GM19025 (cell line): ENCODE measurements at regions not wholly inside any gene's neighbourhood (a gene's known extent, or its start where the extent isn't known, plus 50 kb on each side); places are given as distances from the start of the nearest gene placed in this dataset.

Experiments used
- ATAC-seq: cut with Tn5 transposase; IDR thresholded peaks from one replicate; pipeline ENCODE4 v1.9.1; 2021; ENCODE audit warnings: mild to moderate bottlenecking, low read depth, moderate library complexity; ENCODE audit not compliant: unreplicated experiment

DNA sequence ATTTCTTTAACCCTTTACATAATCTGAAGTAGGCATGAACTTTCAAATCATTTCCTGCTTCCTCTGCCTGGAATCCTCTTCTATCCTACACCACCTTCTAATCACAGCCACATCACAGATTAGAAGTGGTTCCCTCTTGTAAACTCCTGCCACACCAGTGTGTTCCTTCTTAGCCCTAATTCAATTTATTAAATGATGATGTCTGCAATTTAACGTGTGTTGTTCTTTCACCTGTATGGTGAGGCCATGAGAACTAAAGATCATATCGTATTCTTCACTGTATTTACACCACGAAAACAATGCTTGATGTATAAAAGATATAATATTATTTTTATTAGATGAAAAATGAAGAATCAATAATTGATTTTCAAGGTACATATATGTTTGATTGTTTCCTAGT is 494.3 kb downstream of the EPHA4 start:
- no peak for ATAC-seq

DNA sequence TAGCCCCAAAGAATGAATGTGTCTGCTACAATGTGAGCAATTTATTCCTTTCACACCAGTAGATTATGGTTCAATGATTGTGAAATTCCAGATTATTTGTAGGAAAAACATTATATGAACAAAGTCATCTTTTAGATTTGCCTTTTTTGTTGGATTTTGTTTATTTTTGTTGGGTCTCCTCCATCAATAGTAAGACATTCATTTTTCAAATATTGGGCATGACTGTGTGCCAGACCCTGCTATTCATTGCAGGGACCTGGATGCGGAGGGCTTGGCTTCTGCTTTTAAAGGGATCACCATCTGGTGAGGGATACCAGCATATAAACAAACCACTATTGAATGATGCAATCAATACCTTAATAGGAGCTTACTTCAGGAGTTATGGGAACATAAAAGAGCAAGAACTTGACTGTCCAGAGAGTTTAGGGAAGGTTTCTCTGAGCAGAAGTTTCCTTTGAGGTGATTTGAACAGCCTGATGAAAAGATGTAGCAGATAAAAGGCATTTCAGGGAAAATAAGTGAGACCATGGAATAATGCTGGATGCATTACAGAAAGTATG is 486.7 kb downstream of the EPHA4 start:
- ATAC-seq = no peak

DNA sequence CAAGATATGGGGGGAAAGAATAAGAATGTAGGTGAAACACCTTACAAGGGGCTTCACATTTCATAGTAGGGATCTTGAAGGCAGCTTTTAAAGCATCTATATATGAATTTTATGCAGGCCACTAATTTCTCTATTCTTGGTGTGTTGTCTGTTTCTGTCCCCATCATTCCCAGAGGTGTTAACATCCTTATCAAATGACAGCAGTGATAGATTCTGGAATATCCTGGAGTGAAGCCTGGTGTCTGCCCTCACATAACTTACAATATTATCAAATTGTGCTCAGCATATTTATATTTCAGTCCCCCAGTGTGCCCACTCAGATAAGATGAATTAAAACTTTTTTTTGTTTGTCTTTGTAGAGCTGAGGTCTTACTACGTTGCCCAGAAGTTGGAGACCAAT is 486.2 kb downstream of the EPHA4 start:
- ATAC-seq = no peak

DNA sequence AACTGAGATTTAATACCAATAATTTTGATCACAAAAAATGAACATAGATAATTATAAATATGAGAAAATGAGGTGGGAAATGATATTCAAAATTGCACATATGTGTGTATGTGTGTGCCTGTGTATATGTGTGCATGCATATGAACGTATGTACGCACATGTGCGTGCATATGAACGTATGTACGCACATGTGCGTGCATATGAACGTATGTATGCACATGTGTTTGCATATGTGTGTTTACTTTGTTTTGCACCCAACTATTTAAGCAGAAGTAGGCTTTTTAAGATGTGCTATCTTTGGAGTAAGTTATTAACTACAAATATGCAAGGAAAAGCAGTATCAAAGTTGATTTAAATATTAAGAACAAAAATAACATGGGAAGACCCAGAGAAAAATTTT is 484.3 kb downstream of the EPHA4 start:
- no peak for ATAC-seq

DNA sequence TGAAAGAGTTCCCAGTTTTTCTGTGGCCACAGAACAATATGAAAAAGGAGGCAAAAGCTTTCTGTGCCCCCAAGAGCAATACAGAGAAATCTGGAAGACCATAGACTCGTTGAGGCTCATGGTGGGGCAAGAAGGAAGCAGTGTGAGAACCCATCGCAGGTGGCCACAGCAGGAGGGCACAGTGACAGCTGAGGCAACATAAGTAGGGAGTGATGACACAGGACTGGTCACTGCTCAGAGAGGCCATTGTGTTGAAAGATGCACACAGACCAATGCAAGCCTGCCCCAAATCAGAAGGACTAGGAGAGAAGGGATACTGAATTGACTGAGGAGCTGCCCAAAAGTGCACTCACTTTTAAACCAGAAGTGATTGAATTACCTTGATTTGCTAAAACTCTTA is 483.6 kb downstream of the EPHA4 start:
- no peak for ATAC-seq

DNA sequence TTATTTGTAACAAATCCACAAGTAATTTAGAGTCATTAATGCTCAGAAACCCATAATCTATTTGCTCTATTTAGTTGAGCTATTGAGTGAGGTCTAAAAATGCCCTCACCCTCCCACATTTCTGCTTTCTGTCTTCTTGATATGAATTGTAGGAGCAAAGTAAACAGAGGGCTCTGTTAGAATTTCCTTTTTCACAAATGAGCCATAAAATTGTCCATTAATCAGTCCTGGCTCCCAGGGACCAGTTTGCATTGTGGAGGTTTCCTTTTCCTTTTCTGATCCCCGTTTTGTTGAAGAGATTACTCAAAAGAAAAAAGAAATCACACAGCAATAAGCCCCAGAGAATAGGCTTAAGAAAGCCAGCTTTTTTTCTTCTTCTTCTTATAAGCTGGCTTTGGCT is 476.7 kb downstream of the EPHA4 start:
- ATAC-seq = no peak

DNA sequence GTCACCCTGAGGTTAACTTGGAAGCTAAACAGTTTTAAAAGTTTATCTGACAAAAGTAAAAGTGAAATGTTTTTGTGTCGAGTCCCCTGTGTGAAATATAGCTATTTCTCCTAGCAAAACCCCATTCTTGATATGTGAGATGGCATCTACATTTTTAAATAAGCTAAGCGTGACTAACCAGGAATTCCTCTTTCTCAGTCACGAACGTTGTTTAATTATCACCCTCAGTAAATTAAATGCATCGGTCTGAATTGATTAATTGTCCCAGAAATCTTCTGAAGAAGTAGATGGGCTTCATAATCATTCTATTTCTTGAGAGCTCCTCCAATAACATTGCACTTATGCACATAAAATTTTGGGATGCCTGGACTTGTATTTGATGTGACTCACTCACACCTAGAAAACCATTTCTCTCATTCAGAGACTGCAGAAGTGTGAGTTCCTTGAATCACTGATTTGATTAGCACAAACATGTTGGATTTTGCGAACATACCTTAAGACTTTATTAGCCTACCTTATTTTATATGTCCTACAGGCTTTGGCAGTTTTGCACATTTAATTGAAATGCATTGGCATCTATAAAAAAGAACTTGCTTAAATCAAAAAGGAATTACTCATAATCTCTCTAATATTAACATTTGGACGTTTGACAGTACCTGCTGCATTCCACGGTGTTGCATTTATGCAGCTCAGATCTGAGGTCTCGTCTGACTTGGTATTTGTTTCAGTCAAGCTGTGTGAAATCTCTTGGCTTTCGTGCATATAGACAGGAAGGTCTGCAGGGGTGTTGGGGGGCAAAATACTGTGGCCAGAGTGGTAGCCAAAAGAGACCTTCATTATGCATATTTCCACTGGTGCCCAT is 475.2 kb downstream of the EPHA4 start:
- ATAC-seq = no peak

DNA sequence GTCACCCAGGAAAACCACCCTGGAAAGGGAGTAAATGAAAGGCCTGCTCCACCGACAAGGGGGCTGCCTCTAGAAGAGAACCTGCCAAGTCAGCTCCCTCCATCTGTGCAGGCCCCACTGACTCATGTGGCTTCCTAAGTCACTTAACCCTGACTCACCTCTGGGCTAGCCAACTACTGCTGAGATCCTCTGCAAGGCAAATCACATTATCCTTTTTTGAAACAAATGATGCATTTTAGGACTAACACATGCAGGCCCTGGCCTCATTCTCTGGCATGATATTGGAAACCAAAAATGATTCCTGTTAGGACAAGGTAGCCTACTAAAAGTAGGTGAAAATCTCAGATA is 474.6 kb downstream of the EPHA4 start:
- ATAC-seq = no peak

DNA sequence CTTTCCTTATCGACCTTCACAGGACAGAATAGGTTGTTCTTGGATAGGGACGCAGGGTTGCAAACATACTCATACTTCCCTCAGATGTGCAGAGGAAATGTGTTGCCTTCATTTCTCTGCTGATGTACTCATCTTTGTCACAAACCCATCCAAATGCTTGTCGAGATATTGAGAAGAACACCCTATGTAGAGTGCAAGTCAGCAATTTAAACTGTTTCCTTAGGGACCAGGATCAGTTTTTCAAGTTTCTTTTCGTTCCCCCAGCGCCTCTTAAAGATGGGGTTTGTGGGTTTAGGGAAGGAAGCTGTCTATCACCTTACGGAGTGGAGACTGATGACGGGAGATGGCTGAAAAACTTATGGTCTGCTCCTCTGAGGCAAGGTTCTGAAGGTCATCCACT is 474.2 kb downstream of the EPHA4 start:
- no peak for ATAC-seq

DNA sequence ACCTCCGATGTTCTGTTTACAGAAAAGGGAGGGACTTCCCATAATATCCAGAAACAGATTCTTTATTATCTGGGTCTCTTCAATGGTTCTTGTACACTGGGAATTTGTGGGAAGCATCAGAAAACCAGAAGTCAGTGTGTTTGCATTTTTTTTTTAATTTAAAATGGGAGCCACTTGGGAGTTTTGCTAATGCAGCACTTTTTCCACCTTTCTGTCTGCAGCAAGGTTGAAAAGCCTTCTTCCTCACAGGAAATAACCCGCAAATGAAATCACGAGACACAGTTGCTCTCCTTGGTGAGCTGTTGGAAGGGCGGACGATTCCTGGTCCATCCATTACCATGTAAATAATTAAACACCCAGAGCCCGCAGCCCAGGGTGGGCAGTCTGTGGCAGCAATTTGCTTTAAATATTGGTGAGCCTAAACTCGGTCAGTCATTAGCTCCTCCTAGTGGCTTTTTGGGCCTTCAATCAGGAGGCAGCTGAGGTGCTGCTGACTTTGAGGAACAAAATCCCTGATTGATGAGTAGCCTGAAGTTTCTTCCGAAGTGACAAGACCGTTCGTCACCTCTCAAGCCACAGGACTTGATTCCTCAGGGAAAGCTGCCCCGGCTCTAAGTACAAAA is 471.5 kb downstream of the EPHA4 start:
- ATAC-seq = no peak

DNA sequence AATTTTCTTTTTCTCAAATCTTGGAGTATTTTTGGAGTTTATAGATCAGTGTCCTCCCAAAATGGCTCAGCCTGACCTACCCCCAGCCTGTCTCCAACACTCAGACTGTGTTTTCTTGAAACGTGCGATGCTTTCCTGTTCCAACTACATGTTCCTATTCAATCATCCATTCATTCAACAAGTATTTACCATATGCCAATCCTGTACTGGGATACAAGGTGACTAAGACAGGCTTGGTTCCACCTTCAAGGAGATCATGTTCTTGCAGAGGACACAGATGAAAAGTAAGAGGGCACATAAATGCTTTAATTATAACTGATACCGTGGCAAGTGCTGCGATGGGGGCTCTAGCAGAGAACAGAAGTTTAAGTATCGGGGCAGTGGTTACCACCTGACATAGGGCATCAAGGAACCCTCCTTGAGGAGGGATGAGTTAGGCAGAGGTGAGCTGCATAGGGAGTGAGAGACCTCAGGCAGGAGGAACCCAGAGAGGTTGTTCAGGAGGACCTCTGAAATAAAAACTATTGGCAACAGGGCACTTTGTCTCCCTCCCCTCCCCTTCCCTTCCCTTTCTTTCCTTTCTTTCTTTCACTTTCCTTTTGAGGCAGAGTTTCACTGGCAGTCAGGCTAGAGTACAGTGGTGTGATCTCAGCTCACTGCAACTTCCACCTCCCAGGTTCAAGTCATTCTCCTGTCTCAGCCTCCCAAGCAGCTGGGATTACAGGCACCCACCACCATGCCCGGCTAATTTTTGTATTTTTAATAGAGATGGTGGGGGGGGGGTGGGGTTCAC is 469.0 kb downstream of the EPHA4 start:
- ATAC-seq = no peak

DNA sequence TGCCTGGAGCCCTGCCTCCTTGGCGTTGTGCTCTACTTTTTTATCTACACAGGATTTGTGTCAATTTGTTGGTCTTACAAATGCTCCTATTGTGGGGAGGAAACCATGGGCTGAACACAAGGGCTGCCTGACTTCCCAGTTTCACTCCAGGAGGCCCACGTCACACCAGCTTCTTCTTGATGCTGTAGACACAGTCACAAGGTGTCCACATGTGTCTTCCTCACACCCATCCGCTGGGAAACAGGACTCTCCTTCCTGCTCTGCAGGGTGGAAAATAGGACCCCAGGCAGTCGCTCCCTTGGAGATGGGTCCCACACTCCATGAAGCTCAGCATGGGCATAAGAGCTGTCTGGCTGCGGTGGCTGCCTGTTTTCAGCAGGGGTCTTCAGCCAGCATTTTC is 468.2 kb downstream of the EPHA4 start:
- ATAC-seq = no peak

DNA sequence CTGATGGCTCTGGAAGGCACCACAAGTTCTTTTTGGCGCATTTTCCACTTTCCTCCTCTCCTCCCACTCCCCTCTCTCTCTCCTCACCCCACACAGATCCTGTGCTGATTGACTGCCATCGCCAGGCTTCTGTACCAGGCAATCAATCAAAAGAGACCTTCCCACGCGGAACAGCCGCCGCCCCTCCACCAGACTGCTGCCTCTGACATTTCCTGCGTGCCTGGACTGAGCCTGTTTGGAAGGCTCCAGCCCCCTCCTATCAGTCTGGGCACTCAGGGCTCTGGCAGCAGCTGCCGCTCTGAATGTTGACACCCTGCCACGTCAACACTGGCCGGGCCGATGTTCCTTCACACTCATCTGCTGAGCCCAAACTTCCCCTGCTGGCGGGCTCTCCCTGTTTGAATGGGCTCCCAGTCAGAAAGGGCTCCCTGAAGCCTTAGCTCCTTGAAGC is 467.7 kb downstream of the EPHA4 start:
- ATAC-seq = no peak

DNA sequence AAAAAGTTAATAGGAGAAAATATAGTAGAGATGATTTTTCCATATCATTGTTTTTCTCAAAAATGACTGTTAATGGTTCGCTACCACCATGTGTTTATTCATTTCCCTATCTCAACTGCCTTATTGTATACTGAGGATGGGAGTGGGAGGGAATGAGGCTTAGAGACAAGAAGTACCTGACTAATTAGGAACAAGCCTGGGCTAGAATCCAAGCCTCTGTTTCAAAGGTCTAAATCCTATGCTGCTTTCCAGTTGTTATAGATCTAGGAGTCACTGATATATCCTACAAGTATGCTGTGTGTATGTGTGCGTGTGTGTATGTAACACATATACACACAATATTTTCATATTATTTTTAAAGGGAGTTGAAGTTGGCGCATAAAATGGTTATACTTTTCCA is 465.9 kb downstream of the EPHA4 start:
- no peak for ATAC-seq

DNA sequence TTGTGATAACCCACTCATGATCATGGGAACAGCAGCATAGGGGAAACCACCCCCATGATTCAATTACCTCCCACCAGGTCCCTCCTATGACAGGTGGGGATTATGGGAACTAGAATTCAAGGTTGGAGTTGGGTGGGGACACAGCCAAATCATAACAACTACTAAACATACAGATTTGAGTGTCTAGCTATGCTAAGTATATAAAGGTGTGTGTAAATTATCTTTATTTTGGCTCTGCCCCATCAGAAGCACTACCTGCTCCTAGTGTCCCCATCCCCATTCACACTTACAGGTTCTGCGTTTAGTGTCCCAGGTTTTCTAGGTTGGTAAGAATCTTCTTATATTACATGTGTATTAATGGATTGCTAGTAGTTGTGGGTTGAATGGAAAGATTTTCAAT is 464.7 kb downstream of the EPHA4 start:
- no peak for ATAC-seq

DNA sequence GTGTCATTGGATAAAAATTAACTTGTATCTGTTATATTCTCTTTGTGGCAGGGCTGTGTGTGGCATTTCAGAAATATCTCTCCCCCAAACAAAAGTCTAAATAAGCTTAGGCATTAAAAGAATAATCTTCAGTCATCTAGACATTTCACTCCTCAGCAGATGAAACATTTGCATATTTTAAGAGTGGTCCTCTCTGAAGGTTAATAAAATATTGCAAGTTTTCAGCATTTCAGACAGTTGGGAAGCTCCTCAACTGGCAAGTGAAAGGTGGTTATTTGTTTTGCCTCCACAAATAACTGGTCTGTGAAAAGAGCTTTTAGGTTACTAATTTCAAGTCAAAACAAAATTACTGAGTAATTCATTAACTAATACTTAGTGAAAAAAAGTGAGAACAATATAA is 462.6 kb downstream of the EPHA4 start:
- no peak for ATAC-seq

DNA sequence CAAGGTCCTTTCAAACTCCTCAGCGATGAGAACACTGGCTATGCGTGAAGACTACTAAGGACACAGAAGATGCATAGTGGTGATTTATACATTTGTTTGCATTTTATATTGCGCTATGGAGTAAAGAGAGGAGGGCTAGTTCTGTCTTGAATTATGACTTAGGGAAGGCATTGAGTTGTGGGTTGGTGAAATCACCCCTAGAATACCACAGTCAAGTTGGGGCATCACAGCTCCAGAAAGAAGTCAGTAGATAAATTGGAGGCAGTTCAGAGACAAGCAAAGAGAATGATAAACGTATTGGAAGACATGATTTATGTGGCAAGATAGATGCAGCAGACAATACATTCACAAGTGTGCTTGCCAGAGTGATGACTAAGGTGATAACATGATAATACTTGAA is 460.4 kb downstream of the EPHA4 start:
- no peak for ATAC-seq

DNA sequence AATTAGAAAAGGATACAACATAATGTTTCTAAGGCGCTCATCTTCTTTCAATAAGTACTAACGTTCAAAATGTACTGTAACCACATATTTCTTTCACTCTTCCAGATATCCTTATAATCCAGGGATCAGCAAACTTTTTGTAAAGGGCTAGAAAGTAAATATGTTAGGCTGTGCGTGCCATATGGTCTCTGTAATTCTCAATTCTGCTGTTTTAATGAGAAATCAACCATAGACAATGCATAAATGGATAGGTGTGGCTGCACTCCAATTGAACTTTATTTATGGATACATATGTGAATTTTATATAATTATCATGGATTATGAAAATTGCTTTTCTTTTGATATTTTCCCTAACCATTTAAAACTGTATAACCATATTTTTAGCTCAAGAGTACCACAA is 459.4 kb downstream of the EPHA4 start:
- no peak for ATAC-seq

DNA sequence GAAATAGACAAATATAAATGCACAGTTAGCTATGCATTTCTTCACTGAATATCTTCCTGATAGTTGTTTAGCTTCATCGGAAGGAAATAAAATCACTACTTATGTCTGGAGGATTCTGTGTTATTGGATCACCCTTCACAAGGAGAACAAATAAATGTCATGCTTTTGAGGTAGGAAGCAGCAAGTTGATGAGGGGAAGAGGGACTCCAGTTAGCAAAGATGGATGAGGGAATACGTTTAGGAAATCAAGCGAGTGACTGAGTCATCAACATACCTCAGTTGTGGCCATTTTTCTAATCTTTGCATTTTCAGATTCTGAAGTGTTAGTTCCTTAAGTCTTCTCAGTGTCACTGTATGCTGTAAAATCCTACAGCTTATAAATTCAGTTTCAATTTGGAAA is 456.2 kb downstream of the EPHA4 start:
- ATAC-seq = no peak

DNA sequence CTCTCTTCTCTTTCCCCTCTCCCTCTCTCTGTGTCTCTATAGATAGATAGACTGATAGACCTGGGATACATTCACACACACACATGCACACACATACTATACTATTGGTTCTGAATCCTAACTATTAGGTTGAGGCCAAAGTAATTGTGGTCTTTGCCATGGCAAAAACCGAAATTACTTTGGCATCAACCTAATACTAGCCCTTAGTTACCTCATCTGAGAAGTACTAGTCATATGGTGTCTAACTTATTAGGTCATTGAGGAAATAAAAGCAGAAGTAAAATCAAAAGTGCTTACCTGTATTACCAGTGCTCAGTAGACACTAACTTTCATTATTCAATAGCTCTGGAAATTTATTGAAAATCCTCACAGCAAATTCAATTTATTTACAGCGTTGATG is 451.5 kb downstream of the EPHA4 start:
- no peak for ATAC-seq

DNA sequence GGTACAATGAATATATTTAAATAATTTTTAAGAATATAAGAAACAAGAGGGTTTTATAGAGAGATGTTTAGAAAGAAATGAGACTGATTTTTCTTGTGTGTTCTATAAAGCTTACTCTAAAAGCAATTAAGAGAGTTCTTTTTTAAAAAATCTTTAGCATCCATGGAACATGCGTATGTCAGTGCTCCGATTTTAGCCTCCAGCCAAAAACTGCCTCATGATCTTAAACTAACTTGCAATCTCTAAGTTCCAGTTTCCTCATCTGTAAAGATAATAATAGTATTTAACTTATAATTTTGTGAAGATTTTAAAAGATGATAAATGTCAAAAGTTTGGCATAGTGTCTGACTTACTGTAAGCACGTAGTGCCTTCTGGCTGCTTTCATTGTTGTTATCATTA is 448.7 kb downstream of the EPHA4 start:
- ATAC-seq = no peak
